Testis (tissue), 2 donors: ENCODE measurements at regions not wholly inside any gene's neighbourhood (a gene's known extent, or its start where the extent isn't known, plus 50 kb on each side); places are given as distances from the start of the nearest gene placed in this dataset.

Source experiments
- DNase-seq: peaks from one replicate; pipeline ENCODE4 v3.0.0-alpha.2; 2019
- H3K27ac ChIP-seq, 2 donors: fragments of 200-600 bp; sonication (generic); one replicate each; pipeline ENCODE4 v1.5.1; 2019
- H3K27me3 ChIP-seq: fragments of 200-600 bp; sonication (generic); one replicate; pipeline ENCODE4 v1.5.1; 2019
- H3K36me3 ChIP-seq: fragments of 200-600 bp; sonication (generic); one replicate; pipeline ENCODE4 v1.5.1; 2017; ENCODE audit warnings: low read depth; ENCODE audit errors: missing control alignments
- H3K4me1 ChIP-seq: fragments of 200-600 bp; sonication (generic); one replicate; pipeline ENCODE4 v1.5.1; 2019
- H3K4me3 ChIP-seq, 2 donors: fragments of 200-600 bp; sonication (generic); one replicate each; pipeline ENCODE4 v1.5.1; 2017 to 2019
- H3K9me3 ChIP-seq: fragments of 200-600 bp; sonication (generic); one replicate; pipeline ENCODE4 v1.5.1; 2017
- CTCF ChIP-seq, 3 experiments: fragments of 450-650 bp in 2 of 3; fragments of 200-600 bp in 1 of 3; sonication (generic) in 1 of 3; IDR thresholded peaks; one replicate each; pipeline ENCODE4 v1.5.1; 2016 to 2019; ENCODE audit warnings: antibody characterized with exemption in 3 of 3, mild to moderate bottlenecking in 2 of 3, moderate library complexity in 1 of 3
- POLR2A ChIP-seq: fragments of 450-650 bp; IDR thresholded peaks from one replicate; pipeline ENCODE4 v1.6.1; 2017; ENCODE audit warnings: antibody characterized with exemption, mild to moderate bottlenecking, moderate library complexity
- WGBS, 2 donors: methylation state at CpG; one replicate each; pipeline ENCODE4 v1.1.5; 2018; 5-methylcytosine and 5-hydroxymethylcytosine counted together
- intact Hi-C: fragments of 100-400 bp; cut with DNase I; formaldehyde crosslinking; loops from one replicate; pipeline ENCODE4 v1.15.1; 2023; ENCODE audit warnings: low total_unique reads

GRCh38 chr6:11434565-11435326 is 102.8 kb upstream of the TMEM170B start:
- intact Hi-C loops, result no loop called here
- Histone ChIP-seq H3K36me3 (no peaks in the 10 kb centered on the region), H3K27ac (no peak overlapping the region), H3K9me3 (no peaks in the 10 kb centered on the region), H3K4me1 (peaks cover 17% of the 10 kb centered on the region), H3K27me3 (no peaks in the 10 kb centered on the region), H3K4me3 (no peak overlapping the region)
- no peak for TF ChIP-seq CTCF (IDR thresholded peaks at IDR 0.05)
- 81 to 82% methylated on average over 10 of the region's 10 CpGs for WGBS, 2 donors
- no peak for DNase-seq

GRCh38 chr6:11433860-11434259 is 103.7 kb upstream of the TMEM170B start:
- 50 to 62% methylated on average over 1 of the region's 1 CpG for WGBS, 2 donors
- H3K27ac ChIP-seq, result no peak overlapping the region
- no peak for DNase-seq
- no peaks in the 10 kb centered on the region for H3K9me3 ChIP-seq
- no peaks in the 10 kb centered on the region for H3K27me3 ChIP-seq
- H3K36me3 ChIP-seq, result no peaks in the 10 kb centered on the region
- no peak overlapping the region for H3K4me3 ChIP-seq
- intact Hi-C loops, result no loop called here
- TF ChIP-seq POLR2A (no peak), CTCF (IDR thresholded peaks at IDR 0.05) (no peak)
- H3K4me1 ChIP-seq, result peaks cover 26% of the 10 kb centered on the region

GRCh38 chr6:11432713-11433450 is 104.7 kb upstream of the TMEM170B start:
- H3K27ac ChIP-seq, result peak overlapping the region; percentile 44 to 73
- WGBS, 2 donors, result 73 to 75% methylated on average over 1 of the region's 1 CpG

GRCh38 chr6:11432091-11432490 is 105.5 kb upstream of the TMEM170B start:
- no peak for TF ChIP-seq POLR2A
- TF ChIP-seq CTCF (IDR thresholded peaks at IDR 0.05), result no peak
- H3K4me3 ChIP-seq, result no peak overlapping the region
- DNase-seq, result no peak
- H3K4me1 ChIP-seq, result peaks cover 41% of the 10 kb centered on the region
- H3K9me3 ChIP-seq, result no peaks in the 10 kb centered on the region
- 50 to 74% methylated on average over 6 of the region's 6 CpGs for WGBS, 2 donors
- peak overlapping the region; percentile 44 to 73 for H3K27ac ChIP-seq
- intact Hi-C loops, result no loop called here
- H3K27me3 ChIP-seq, result no peaks in the 10 kb centered on the region
- H3K36me3 ChIP-seq, result no peaks in the 10 kb centered on the region

More at GRCh38 chr6:11432713-11433450, 104.7 kb upstream of the TMEM170B start:
- Histone ChIP-seq H3K36me3 (no peaks in the 10 kb centered on the region), H3K9me3 (no peaks in the 10 kb centered on the region), H3K4me1 (peaks cover 36% of the 10 kb centered on the region), H3K27me3 (no peaks in the 10 kb centered on the region), H3K4me3 (no peak overlapping the region)
- DNase-seq, result no peak
- no peak for TF ChIP-seq POLR2A
- TF ChIP-seq CTCF (IDR thresholded peaks at IDR 0.05), result no peak
- intact Hi-C loops, result no loop called here
